OCI-LY1 (cell line): ENCODE measurements at regions not wholly inside any gene's neighbourhood (a gene's known extent, or its start where the extent isn't known, plus 50 kb on each side); places are given as distances from the start of the nearest gene placed in this dataset.

ENCODE experiments used
- CTCF ChIP-seq: fragments of 200-600 bp; sonication (generic), shearing (Covaris generic); IDR thresholded peaks from 2 replicates; pipeline ENCODE4 v1.5.1; 2017; ENCODE audit warnings: mild to moderate bottlenecking, antibody characterized with exemption, low read length, moderate library complexity, mixed read lengths
- EZH2 ChIP-seq: fragments of 200-600 bp; sonication (generic), shearing (Covaris generic); IDR thresholded peaks from 2 replicates; pipeline ENCODE4 v1.8.0; 2017; ENCODE audit warnings: borderline replicate concordance, mixed run types, mild to moderate bottlenecking, antibody characterized with exemption, low read length, moderate library complexity, mixed read lengths

- no peak for TF ChIP-seq CTCF
- no peak for TF ChIP-seq EZH2
These were observed 222.7 kb downstream of the NUF2 start for GRCh38 chr1:163544441-163544840.
